ENCODE measurements at regions not wholly inside any gene's neighbourhood (a gene's known extent, or its start where the extent isn't known, plus 50 kb on each side); places are given as distances from the start of the nearest gene placed in this dataset.

DNA sequence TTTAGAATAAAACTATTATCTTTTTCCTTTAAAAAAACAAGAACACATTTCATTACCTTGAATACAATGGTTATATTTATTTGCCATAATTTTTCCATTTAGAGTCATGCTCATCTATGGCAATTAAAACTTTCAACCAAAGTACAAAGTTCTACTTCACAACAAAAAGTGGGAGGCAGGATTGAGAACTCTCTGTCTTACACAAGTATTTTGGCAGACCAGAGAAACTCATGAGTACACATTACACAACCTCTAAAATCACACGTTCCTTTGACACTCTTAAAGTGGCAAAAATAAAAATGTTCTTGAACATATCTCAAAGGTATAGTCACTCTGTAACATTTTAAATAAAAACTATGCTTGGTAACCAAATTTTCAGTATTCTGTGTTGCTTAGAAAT is 213.4 kb downstream of the IL15 start:
- TF ChIP-seq, protein P1, sequence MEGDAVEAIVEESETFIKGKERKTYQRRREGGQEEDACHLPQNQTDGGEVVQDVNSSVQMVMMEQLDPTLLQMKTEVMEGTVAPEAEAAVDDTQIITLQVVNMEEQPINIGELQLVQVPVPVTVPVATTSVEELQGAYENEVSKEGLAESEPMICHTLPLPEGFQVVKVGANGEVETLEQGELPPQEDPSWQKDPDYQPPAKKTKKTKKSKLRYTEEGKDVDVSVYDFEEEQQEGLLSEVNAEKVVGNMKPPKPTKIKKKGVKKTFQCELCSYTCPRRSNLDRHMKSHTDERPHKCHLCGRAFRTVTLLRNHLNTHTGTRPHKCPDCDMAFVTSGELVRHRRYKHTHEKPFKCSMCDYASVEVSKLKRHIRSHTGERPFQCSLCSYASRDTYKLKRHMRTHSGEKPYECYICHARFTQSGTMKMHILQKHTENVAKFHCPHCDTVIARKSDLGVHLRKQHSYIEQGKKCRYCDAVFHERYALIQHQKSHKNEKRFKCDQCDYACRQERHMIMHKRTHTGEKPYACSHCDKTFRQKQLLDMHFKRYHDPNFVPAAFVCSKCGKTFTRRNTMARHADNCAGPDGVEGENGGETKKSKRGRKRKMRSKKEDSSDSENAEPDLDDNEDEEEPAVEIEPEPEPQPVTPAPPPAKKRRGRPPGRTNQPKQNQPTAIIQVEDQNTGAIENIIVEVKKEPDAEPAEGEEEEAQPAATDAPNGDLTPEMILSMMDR (IDR thresholded peaks at IDR 0.05), result no peak
- TF ChIP-seq POLR2A (IDR thresholded peaks at IDR 0.05), result no peak

Measured in vagina (tissue), 2 donors.